ENCODE measurements at regions not wholly inside any gene's neighbourhood (a gene's known extent, or its start where the extent isn't known, plus 50 kb on each side); places are given as distances from the start of the nearest gene placed in this dataset.

- 58 to 70% methylated on average over 3 to 4 of the region's 4 CpGs for WGBS, 2 donors
- no peak overlapping the region for H3K4me3 ChIP-seq
- TF ChIP-seq POLR2A (IDR thresholded peaks at IDR 0.05) (no peak), CTCF (IDR thresholded peaks at IDR 0.05) (no peak)
- intact Hi-C loops (cut with DNase I) = no loop called here
- no peaks in the 10 kb centered on the region for H3K27me3 ChIP-seq
- peaks cover 0 to 6% (median 0%) of the 10 kb centered on the region in 3 donors for H3K9me3 ChIP-seq
- ATAC-seq = no peak
- H3K36me3 ChIP-seq (replicated peaks in 1 of 2; ENCODE audit: insufficient read depth in 1 of 2, low read depth in 2 of 2) = no peaks in the 10 kb centered on the region
- no peak for DNase-seq
- H3K27ac ChIP-seq = no peak overlapping the region
- peaks cover 22% of the 10 kb centered on the region for H3K4me1 ChIP-seq
Measured at GRCh38 chr14:96660667-96661066, 136.5 kb upstream of the VRK1 start.

- Histone ChIP-seq H3K4me1 (peaks cover 22% of the 10 kb centered on the region), H3K27me3 (no peaks in the 10 kb centered on the region), H3K27ac (peak overlapping the region in 1 of 4 donors; percentile 45), H3K36me3 (replicated peaks in 1 of 2; ENCODE audit: insufficient read depth in 1 of 2, low read depth in 2 of 2) (no peaks in the 10 kb centered on the region), H3K9me3 (peaks cover 0 to 5% (median 0%) of the 10 kb centered on the region in 3 donors), H3K4me3 (no peak overlapping the region)
- ATAC-seq (no peak), DNase-seq (no peak)
- intact Hi-C loops (cut with DNase I) = no loop called here
- TF ChIP-seq POLR2A (IDR thresholded peaks at IDR 0.05) (no peak), CTCF (IDR thresholded peaks at IDR 0.05) (no peak)
Measured at GRCh38 chr14:96661244-96661969, 135.8 kb upstream of the VRK1 start.

GRCh38 chr14:96662116-96662970 lies 134.8 kb upstream of the VRK1 start:
- ATAC-seq = peak; percentile 82
- H3K4me1 ChIP-seq = peaks cover 22% of the 10 kb centered on the region
- no peaks in the 10 kb centered on the region for H3K27me3 ChIP-seq
- no peaks in the 10 kb centered on the region for H3K36me3 ChIP-seq (replicated peaks in 1 of 2; ENCODE audit: insufficient read depth in 1 of 2, low read depth in 2 of 2)
- H3K9me3 ChIP-seq = no peaks in the 10 kb centered on the region
- DNase-seq = peak in 1 of 4 donors; percentile 10
- TF ChIP-seq CTCF (IDR thresholded peaks at IDR 0.05) (no peak), POLR2A (IDR thresholded peaks at IDR 0.05) (no peak)
- peak overlapping the region in 2 of 4 donors; percentile 37 to 49 for H3K27ac ChIP-seq
- intact Hi-C loops (cut with DNase I) = no loop called here
- no peak overlapping the region for H3K4me3 ChIP-seq
- 24 to 40% methylated on average over 11 to 15 of the region's 15 CpGs for WGBS, 2 donors

- H3K27ac ChIP-seq = no peak overlapping the region
- no peaks in the 10 kb centered on the region for H3K9me3 ChIP-seq
- TF ChIP-seq CTCF (IDR thresholded peaks at IDR 0.05) (no peak), POLR2A (IDR thresholded peaks at IDR 0.05) (no peak)
- H3K36me3 ChIP-seq (replicated peaks in 1 of 2; ENCODE audit: insufficient read depth in 1 of 2, low read depth in 2 of 2) = no peaks in the 10 kb centered on the region
- WGBS, 2 donors = 81 to 83% methylated on average over 10 to 19 of the region's 19 CpGs
- no peaks in the 10 kb centered on the region for H3K27me3 ChIP-seq
- no peak overlapping the region for H3K4me3 ChIP-seq
- ATAC-seq (no peak), DNase-seq (no peak)
- intact Hi-C loops (cut with DNase I) = no loop called here
- H3K4me1 ChIP-seq = peaks cover 22% of the 10 kb centered on the region
Measured at GRCh38 chr14:96663076-96663475, 134.1 kb upstream of the VRK1 start.

Data from body of pancreas (tissue), 4 donors.